Epithelial cell of esophagus (primary cell): ENCODE measurements at regions not wholly inside any gene's neighbourhood (a gene's known extent, or its start where the extent isn't known, plus 50 kb on each side); places are given as distances from the start of the nearest gene placed in this dataset.

Source experiments
- DNase-seq: peaks from one replicate; pipeline ENCODE4 v3.0.0; 2010; ENCODE audit warnings: low read depth
- H3K4me3 ChIP-seq: 2 replicates; pipeline ENCODE4 v1.5.1; 2011; ENCODE audit warnings: mild to moderate bottlenecking, low read length, control low read depth
- CTCF ChIP-seq: IDR thresholded peaks from 2 replicates; pipeline ENCODE4 v1.5.1; 2011; ENCODE audit warnings: low read depth, mild to moderate bottlenecking, low read length, control low read depth, inconsistent platforms; ENCODE audit not compliant: insufficient read depth; ENCODE audit errors: missing control alignments

DNA sequence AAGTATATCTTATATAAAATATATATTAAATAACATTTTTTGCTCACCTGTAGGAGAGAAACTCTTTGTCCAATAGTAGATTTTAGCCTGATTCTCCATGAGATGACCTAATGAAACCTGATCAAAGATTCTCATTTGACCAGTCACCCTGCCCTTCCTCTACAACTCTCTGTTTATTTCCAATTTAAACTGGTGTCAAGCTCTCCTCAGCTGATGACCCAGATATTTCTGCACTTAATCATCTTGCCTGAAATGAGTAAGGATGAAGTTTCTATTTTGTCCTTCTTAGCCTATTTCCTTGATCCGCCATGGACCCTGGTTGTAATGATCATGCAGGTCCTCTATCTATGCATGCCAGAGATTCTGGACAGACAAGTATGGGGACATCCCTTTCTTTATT is 179.3 kb upstream of the FGF10 start:
- DNase-seq = peak; percentile 5
- no peak for TF ChIP-seq CTCF

GRCh38 chr5:44565902-44566301 is 176.7 kb upstream of the FGF10 start:
- DNase-seq = peak; percentile 11
- TF ChIP-seq CTCF = no peak
- H3K4me3 ChIP-seq = no peak overlapping the region

More for the DNA sequence above, 179.3 kb upstream of the FGF10 start:
- no peak overlapping the region for H3K4me3 ChIP-seq

DNA sequence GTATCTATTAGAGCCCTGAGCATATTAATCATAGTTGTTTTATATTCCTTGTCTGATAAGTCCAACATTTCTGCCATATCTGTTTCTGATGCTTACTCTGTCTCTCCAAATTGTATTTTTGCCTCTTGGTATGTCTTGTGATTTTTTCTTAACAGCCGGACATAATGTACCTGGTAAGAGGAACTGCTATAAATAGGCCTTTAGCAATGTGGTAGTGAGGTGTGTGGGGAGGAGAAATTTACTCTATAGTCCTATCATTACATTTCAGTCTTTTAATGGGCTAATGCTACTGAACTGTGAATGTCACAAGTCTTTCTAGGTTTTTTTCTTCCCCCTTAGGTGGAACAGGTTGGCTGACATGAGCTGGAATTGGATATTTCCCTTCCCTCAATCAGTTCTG is 176.1 kb upstream of the FGF10 start:
- no peak for DNase-seq
- no peak for TF ChIP-seq CTCF
- no peak overlapping the region for H3K4me3 ChIP-seq

- no peak overlapping the region for H3K4me3 ChIP-seq
- peak; percentile 50 for DNase-seq
- TF ChIP-seq CTCF = no peak
These were observed 157.1 kb upstream of the FGF10 start for GRCh38 chr5:44546286-44546685.

DNA sequence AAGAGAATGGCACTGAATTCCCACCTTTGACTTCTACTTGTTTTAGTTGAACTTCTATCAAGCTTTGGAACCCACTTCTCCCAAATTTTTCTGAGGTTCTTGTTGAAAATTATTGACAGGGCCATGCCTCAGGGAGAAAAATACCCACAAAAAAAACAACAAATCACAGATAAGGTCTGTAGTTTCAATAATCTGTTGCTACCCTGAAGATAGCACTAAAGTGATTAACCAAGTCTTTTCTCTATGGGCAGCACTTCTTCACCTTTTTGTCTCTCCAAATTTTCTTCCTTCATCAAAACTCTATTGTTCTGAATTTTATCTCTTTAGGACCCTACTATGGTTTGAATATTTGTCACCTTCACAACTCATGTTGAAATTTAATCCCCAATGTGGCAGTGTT is 154.3 kb upstream of the FGF10 start:
- TF ChIP-seq CTCF = no peak
- H3K4me3 ChIP-seq = no peak overlapping the region
- DNase-seq = no peak

GRCh38 chr5:44542470-44542869 is 153.2 kb upstream of the FGF10 start:
- no peak for DNase-seq
- no peak overlapping the region for H3K4me3 ChIP-seq
- no peak for TF ChIP-seq CTCF

GRCh38 chr5:44539602-44539919 is 150.3 kb upstream of the FGF10 start:
- DNase-seq = no peak
- TF ChIP-seq CTCF = no peak
- H3K4me3 ChIP-seq = no peak overlapping the region
